ENCODE measurements at regions not wholly inside any gene's neighbourhood (a gene's known extent, or its start where the extent isn't known, plus 50 kb on each side); places are given as distances from the start of the nearest gene placed in this dataset.

DNA sequence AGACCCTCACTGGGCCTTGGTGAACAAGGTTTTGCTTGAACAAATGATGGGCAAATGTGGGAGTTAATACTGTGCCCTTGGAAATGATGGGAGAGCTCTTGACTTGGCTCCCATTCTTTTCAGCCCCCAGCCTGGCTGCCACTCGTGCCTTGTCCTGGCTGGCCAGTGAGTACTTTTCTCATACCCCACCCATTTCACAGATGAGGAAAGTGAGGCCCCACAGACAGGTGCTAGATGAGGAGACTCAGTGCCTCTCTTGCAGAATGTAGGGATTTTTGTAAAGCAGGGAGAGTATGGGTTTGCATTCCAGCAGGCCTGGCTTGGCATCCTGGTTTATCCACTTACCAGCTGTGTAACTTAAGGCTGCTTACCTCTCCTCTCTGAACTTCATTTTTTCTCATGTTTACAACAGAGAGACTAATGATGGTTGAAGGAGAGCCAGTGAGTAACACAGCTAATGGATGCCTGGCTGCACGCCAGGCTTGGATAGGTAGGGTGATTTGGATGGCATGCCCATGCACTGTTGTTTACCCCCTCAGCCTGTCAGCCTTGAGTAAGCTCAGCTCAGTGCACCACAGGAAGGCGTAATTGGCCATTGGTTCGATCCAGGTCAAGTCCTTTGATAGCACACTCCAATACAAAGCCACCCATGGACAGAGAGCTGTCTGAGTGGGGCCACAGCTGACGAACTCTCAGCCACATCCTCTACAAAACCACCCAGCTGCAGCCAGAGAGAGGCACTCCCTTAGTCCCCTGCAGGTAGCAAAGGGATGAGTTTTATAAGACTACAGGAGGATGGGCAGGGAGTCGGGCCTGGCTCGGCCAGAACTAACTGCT is 436.8 kb downstream of the RPS24 start:
- no peak for DNase-seq
- intact Hi-C loops (cut with DNase I; ENCODE audit: low total_unique reads) = no loop called here
- Histone ChIP-seq H3K27me3 (no peaks in the 10 kb centered on the region), H3K36me3 (ENCODE audit: low read depth, missing control alignments) (no peaks in the 10 kb centered on the region), H3K9me3 (no peaks in the 10 kb centered on the region), H3K27ac (no peak overlapping the region), H3K4me1 (peaks cover under 1% of the 10 kb centered on the region), H3K4me3 (no peak overlapping the region)
- 64 to 87% methylated on average over 7 of the region's 7 CpGs for WGBS, 2 donors
- TF ChIP-seq POLR2A (IDR thresholded peaks at IDR 0.05) = no peak
- TF ChIP-seq, protein P1, sequence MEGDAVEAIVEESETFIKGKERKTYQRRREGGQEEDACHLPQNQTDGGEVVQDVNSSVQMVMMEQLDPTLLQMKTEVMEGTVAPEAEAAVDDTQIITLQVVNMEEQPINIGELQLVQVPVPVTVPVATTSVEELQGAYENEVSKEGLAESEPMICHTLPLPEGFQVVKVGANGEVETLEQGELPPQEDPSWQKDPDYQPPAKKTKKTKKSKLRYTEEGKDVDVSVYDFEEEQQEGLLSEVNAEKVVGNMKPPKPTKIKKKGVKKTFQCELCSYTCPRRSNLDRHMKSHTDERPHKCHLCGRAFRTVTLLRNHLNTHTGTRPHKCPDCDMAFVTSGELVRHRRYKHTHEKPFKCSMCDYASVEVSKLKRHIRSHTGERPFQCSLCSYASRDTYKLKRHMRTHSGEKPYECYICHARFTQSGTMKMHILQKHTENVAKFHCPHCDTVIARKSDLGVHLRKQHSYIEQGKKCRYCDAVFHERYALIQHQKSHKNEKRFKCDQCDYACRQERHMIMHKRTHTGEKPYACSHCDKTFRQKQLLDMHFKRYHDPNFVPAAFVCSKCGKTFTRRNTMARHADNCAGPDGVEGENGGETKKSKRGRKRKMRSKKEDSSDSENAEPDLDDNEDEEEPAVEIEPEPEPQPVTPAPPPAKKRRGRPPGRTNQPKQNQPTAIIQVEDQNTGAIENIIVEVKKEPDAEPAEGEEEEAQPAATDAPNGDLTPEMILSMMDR (IDR thresholded peaks at IDR 0.05) = no peak

GRCh38 chr10:78471326-78471722 is 437.7 kb downstream of the RPS24 start:
- no peak for DNase-seq
- intact Hi-C loops (cut with DNase I; ENCODE audit: low total_unique reads) = no loop called here
- no peaks in the 10 kb centered on the region for H3K36me3 ChIP-seq (ENCODE audit: low read depth, missing control alignments)
- no peaks in the 10 kb centered on the region for H3K27me3 ChIP-seq
- H3K27ac ChIP-seq = no peak overlapping the region
- TF ChIP-seq, protein P1 (IDR thresholded peaks at IDR 0.05) = no peak
- no peak for TF ChIP-seq POLR2A (IDR thresholded peaks at IDR 0.05)
- 80 to 96% methylated on average over 8 of the region's 8 CpGs for WGBS, 2 donors
- H3K4me3 ChIP-seq = no peak overlapping the region
- no peaks in the 10 kb centered on the region for H3K4me1 ChIP-seq
- no peaks in the 10 kb centered on the region for H3K9me3 ChIP-seq

DNA sequence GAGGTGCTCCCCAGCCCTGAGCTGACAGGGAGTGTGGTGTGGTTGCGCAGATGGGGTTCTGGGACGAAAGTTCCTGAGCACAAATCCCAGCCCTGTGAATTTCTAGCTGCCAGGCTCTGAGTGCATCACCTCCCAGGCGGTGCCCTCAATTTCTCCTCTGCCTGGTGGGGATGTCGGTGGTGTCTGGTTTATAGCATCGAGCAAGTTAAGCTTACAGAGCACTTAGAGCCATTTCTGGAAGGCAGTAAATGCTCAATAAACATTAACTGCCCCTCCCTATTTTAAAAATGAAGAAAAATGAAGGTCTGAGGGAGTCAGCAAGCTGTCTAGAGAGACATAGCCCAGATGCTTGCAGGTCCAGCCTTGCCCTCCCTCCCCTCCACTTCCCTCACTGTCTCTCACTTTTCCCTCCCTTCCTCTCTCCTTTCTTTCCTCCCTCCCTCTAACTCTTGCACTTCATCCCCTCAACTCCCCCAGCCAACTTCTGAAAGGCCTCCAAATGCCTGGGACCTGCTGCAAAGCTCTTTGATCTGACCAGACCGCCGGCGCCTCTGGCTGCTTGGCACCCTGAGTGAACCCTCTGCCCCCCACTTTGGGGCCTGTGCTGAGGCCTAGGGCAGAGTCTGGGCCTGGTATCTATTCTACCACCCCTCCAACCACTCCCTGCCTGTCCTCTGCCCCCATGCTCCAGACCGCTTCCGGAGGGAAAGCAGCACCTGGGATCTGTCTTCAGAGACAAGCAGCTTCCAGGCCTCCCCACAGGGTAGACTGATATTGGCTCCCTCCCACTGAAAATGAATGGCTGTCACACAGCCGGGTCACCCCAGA is 438.3 kb downstream of the RPS24 start:
- WGBS, 2 donors = 78 to 84% methylated on average over 11 of the region's 11 CpGs
- Histone ChIP-seq H3K4me3 (no peak overlapping the region), H3K27ac (no peak overlapping the region), H3K27me3 (no peaks in the 10 kb centered on the region), H3K4me1 (no peaks in the 10 kb centered on the region), H3K36me3 (ENCODE audit: low read depth, missing control alignments) (no peaks in the 10 kb centered on the region), H3K9me3 (no peaks in the 10 kb centered on the region)
- no peak for DNase-seq
- intact Hi-C loops (cut with DNase I; ENCODE audit: low total_unique reads) = no loop called here
- no peak for TF ChIP-seq POLR2A (IDR thresholded peaks at IDR 0.05)
- TF ChIP-seq, protein P1 (IDR thresholded peaks at IDR 0.05) = no peak

DNA sequence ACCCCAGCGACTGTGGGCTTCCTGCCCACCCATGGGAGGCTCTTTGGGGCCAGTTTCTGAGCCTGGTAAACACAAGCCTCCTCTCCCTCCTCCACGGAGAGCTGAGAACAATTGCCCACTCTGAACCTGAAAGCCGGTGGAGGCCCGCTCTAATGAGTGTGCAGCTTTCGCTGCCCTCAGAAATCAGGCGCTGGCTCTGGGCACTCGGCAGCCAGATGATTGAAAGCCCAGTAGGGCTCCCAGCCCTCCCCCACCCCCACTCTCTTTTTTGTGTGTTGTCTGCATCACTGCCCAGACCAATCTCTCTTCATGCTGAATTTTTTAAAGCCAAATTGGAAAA is 438.9 kb downstream of the RPS24 start:
- TF ChIP-seq, protein P1 (IDR thresholded peaks at IDR 0.05) = no peak
- TF ChIP-seq POLR2A (IDR thresholded peaks at IDR 0.05) = no peak
- no peak for DNase-seq
- Histone ChIP-seq H3K4me1 (no peaks in the 10 kb centered on the region), H3K27me3 (no peaks in the 10 kb centered on the region), H3K4me3 (no peak overlapping the region), H3K27ac (no peak overlapping the region), H3K9me3 (no peaks in the 10 kb centered on the region), H3K36me3 (ENCODE audit: low read depth, missing control alignments) (no peaks in the 10 kb centered on the region)
- intact Hi-C loops (cut with DNase I; ENCODE audit: low total_unique reads) = no loop called here
- 70 to 82% methylated on average over 7 of the region's 7 CpGs for WGBS, 2 donors

Data from testis (tissue), 2 donors.